ENCODE measurements at regions not wholly inside any gene's neighbourhood (a gene's known extent, or its start where the extent isn't known, plus 50 kb on each side); places are given as distances from the start of the nearest gene placed in this dataset.

GRCh38 chr7:24214670-24215069, 69.3 kb upstream of the NPY start:
- DNase-seq, result no peak

GRCh38 chr7:24216576-24217125, 67.3 kb upstream of the NPY start:
- no peak for DNase-seq

GRCh38 chr7:24221500-24221899, 62.5 kb upstream of the NPY start:
- no peak for DNase-seq

- DNase-seq, result no peak
These were observed 56.9 kb upstream of the NPY start for GRCh38 chr7:24227068-24227467.

- DNase-seq, result no peak
These were observed 56.2 kb upstream of the NPY start for GRCh38 chr7:24227603-24228359.

GRCh38 chr7:24229481-24230226, 54.3 kb upstream of the NPY start:
- no peak for DNase-seq

- DNase-seq, result no peak
These were observed 52.5 kb upstream of the NPY start for GRCh38 chr7:24231493-24231892.

- DNase-seq, result no peak
These were observed 50.6 kb upstream of the NPY start for GRCh38 chr7:24233386-24233785.

Measured in NCI-H774 (cell line).